ACC112 (cell line): ENCODE measurements at regions not wholly inside any gene's neighbourhood (a gene's known extent, or its start where the extent isn't known, plus 50 kb on each side); places are given as distances from the start of the nearest gene placed in this dataset.

Source experiments
- H2AFZ ChIP-seq: fragments of 200-600 bp; sonication (generic); one replicate; pipeline ENCODE4 v1.6.0; 2017; ENCODE audit warnings: antibody characterized with exemption, low read length; ENCODE audit not compliant: unreplicated experiment
- H3K27ac ChIP-seq: fragments of 200-600 bp; sonication (generic); 2 replicates; pipeline ENCODE4 v1.5.1; 2014; ENCODE audit warnings: low read depth, mild to moderate bottlenecking, antibody characterized with exemption, low read length, moderate library complexity
- H3K27me3 ChIP-seq: fragments of 200-600 bp; sonication (generic); 2 replicates; pipeline ENCODE4 v1.6.1; 2014; ENCODE audit warnings: mild to moderate bottlenecking, antibody characterized with exemption, low read length, moderate library complexity, mixed read lengths; ENCODE audit not compliant: insufficient read depth
- H3K36me3 ChIP-seq: fragments of 200-600 bp; sonication (generic); 2 replicates; pipeline ENCODE4 v1.6.1; 2016; ENCODE audit warnings: mild to moderate bottlenecking, antibody characterized with exemption, low read length, moderate library complexity, mixed read lengths; ENCODE audit not compliant: insufficient read depth
- H3K4me1 ChIP-seq: fragments of 200-600 bp; sonication (generic); one replicate; pipeline ENCODE4 v1.6.1; 2016; ENCODE audit warnings: low read length, mixed read lengths; ENCODE audit not compliant: insufficient read depth, unreplicated experiment, control insufficient read depth
- H3K4me3 ChIP-seq: fragments of 200-600 bp; sonication (generic); 2 replicates; pipeline ENCODE4 v1.5.1; 2014; ENCODE audit warnings: mild to moderate bottlenecking, low read depth, low read length
- H3K79me2 ChIP-seq: fragments of 200-600 bp; sonication (generic); one replicate; pipeline ENCODE4 v1.6.0; 2016; ENCODE audit warnings: low read length; ENCODE audit not compliant: control insufficient read depth, unreplicated experiment, insufficient read depth

- Histone ChIP-seq H3K4me1 (no peaks in the 10 kb centered on the region), H3K4me3 (no peak overlapping the region), H3K27ac (no peak overlapping the region), H3K79me2 (no peaks in the 10 kb centered on the region), H3K27me3 (no peaks in the 10 kb centered on the region), H2AFZ (no peak overlapping the region), H3K36me3 (no peaks in the 10 kb centered on the region)
Observed at GRCh38 chr19:30172613-30173242, 199.5 kb upstream of the ZNF536 start.

GRCh38 chr19:30173593-30174356, 198.4 kb upstream of the ZNF536 start:
- Histone ChIP-seq H3K4me3 (no peak overlapping the region), H3K27me3 (no peaks in the 10 kb centered on the region), H3K27ac (no peak overlapping the region), H3K4me1 (no peaks in the 10 kb centered on the region), H2AFZ (no peak overlapping the region), H3K36me3 (no peaks in the 10 kb centered on the region), H3K79me2 (no peaks in the 10 kb centered on the region)

- no peak overlapping the region for H3K27ac ChIP-seq
- H3K4me1 ChIP-seq: no peaks in the 10 kb centered on the region
- no peaks in the 10 kb centered on the region for H3K36me3 ChIP-seq
- no peaks in the 10 kb centered on the region for H3K27me3 ChIP-seq
- H3K4me3 ChIP-seq: no peak overlapping the region
- H2AFZ ChIP-seq: no peak overlapping the region
- no peaks in the 10 kb centered on the region for H3K79me2 ChIP-seq
Observed at GRCh38 chr19:30174357-30174645, 197.9 kb upstream of the ZNF536 start.

DNA sequence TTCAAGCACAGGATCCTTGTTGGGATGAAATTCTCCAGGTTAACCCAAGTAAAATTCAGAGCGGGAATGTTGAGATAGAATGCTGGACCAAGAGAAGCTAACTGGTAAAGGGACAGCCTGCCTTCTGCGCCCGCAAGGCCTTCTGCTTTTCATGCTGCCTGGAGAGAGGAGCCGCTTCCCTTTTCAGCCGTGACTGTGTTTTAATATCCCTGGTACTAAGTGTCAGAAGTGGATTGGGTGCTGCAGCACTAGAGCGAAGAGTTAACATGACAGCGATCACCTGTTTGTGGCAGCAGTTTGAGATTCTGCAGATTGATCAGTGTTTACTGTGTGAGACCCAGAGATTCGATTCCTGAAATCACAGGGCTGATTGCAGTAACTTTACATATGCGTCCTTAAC, 197.4 kb upstream of the ZNF536 start:
- Histone ChIP-seq H3K27me3 (no peaks in the 10 kb centered on the region), H2AFZ (no peak overlapping the region), H3K4me1 (no peaks in the 10 kb centered on the region), H3K79me2 (no peaks in the 10 kb centered on the region), H3K36me3 (no peaks in the 10 kb centered on the region), H3K27ac (no peak overlapping the region), H3K4me3 (no peak overlapping the region)

GRCh38 chr19:30175987-30176386, 196.2 kb upstream of the ZNF536 start:
- Histone ChIP-seq H3K79me2 (no peaks in the 10 kb centered on the region), H3K4me1 (no peaks in the 10 kb centered on the region), H3K27me3 (no peaks in the 10 kb centered on the region), H3K4me3 (no peak overlapping the region), H2AFZ (no peak overlapping the region), H3K27ac (no peak overlapping the region), H3K36me3 (no peaks in the 10 kb centered on the region)

GRCh38 chr19:30178721-30179402, 193.3 kb upstream of the ZNF536 start:
- Histone ChIP-seq H2AFZ (no peak overlapping the region), H3K79me2 (no peaks in the 10 kb centered on the region), H3K27me3 (no peaks in the 10 kb centered on the region), H3K4me1 (no peaks in the 10 kb centered on the region), H3K36me3 (no peaks in the 10 kb centered on the region), H3K4me3 (no peak overlapping the region), H3K27ac (no peak overlapping the region)

DNA sequence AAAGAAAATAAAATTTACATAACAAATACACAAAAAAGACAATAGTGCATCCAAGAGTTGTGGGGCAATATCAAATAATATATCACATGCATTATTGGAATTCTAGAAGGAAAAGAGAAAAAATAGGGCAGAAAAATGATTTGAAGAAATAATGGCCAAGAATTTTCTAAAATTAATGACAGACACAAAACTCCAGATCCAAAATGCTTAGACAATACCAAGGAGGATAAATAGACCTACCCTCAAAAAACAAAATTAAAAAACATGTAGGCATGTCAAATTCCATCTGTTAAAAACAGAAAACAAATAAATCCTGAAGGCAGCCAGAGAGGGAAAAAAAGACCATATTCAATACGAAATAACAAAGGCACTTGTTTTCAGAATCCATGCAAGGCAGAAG, 191.5 kb upstream of the ZNF536 start:
- Histone ChIP-seq H3K4me1 (no peaks in the 10 kb centered on the region), H3K27ac (no peak overlapping the region), H3K27me3 (no peaks in the 10 kb centered on the region), H3K4me3 (no peak overlapping the region), H2AFZ (no peak overlapping the region), H3K79me2 (no peaks in the 10 kb centered on the region), H3K36me3 (no peaks in the 10 kb centered on the region)

DNA sequence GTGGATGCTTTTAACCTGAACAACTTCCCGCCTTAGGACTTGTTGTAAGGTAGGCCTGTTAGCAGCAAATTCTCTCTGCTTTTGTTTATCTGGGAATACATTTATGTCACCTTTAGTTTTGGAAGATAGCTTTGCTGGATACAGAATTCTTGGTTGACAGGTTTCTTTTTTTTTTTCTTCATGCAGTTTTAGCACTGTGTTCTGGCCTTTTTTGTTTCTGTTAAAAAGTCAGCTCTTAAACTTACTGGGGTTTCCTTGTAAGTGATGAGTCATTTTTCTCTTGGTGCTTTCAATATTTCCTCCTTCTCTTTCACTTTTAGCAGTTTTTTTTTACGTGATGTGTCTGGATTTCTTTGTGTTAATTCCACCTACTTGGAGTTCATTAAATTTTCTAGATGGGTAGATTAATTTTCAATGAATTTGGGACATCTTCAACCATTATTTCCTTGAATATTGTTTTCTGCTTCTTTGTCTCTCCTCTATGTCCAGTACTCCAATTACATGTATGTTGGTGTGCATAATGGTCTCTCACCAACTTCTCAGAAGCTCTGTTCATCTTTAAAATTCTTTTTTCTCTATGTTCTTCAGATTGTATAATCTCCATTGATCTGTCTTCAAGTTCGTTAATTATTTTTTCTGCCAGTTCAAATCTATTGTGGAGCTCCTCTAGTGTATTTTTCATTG, 188.2 kb upstream of the ZNF536 start:
- H3K27ac ChIP-seq: no peak overlapping the region
- H3K27me3 ChIP-seq: no peaks in the 10 kb centered on the region
- no peak overlapping the region for H2AFZ ChIP-seq
- H3K36me3 ChIP-seq: no peaks in the 10 kb centered on the region
- no peaks in the 10 kb centered on the region for H3K79me2 ChIP-seq
- no peaks in the 10 kb centered on the region for H3K4me1 ChIP-seq
- no peak overlapping the region for H3K4me3 ChIP-seq

DNA sequence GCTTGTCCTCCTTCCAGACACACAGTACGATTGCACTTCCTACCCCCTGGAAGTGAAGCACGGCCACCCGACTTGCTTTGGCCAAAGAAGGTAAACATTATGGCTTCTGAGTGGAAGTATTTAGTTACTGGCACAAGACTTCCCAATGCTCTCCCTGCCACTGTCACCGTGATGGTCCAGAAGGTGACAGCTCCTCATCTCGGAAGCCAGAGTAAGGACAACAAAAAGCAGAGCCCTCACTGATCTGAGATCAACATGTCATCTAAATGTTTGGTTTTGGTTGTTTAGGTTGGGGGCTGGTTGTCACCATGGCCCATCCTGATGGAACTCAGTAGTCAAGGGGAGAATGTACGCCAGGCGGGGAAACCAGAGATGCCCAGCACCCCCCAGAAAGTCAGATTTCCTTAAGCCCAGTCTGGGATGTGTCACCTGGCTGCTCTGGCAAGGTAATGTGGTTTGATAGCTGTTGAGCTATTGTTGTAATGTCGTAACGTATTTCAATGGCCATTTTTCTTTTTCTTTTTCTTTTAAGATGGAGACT, 170.1 kb upstream of the ZNF536 start:
- Histone ChIP-seq H3K27me3 (no peaks in the 10 kb centered on the region), H3K4me1 (no peaks in the 10 kb centered on the region), H3K4me3 (no peak overlapping the region), H2AFZ (no peak overlapping the region), H3K79me2 (no peaks in the 10 kb centered on the region), H3K36me3 (no peaks in the 10 kb centered on the region), H3K27ac (no peak overlapping the region)

DNA sequence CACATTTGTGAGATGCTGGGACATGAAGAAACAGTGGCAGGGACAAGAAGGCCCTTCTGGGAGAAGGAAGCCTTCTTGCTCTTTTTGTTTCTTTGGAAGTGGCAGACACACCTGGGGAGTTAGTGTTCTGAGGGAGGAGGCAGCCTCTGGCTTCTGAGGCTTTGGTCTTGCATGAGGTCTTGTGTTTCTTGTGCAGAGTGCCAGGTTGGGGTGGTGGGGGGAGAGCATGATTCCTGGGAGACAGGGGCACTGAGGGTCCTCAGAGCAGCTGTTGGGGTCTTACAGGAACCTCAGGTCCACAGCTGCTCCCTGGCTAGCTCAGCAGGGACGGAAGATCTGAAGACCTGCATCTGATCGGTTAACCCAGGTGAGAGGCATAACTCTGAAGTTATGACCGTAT, 167.5 kb upstream of the ZNF536 start:
- Histone ChIP-seq H3K4me1 (no peaks in the 10 kb centered on the region), H3K27me3 (no peaks in the 10 kb centered on the region)

More for the DNA sequence above, 167.5 kb upstream of the ZNF536 start:
- Histone ChIP-seq H3K4me3 (no peak overlapping the region), H3K79me2 (no peaks in the 10 kb centered on the region), H2AFZ (no peak overlapping the region), H3K36me3 (no peaks in the 10 kb centered on the region), H3K27ac (no peak overlapping the region)
